Neural crest cell (in vitro differentiated cells): ENCODE measurements at regions not wholly inside any gene's neighbourhood (a gene's known extent, or its start where the extent isn't known, plus 50 kb on each side); places are given as distances from the start of the nearest gene placed in this dataset.

Experiments used
- DNase-seq: peaks from one replicate; pipeline ENCODE4 v3.0.0; 2021; ENCODE audit warnings: low read depth, mixed read lengths, low spot score
- H3K27ac Mint-ChIP-seq: one replicate; pipeline ENCODE4 v1.8.0; 2021; ENCODE audit warnings: mild to moderate bottlenecking, mixed read lengths; ENCODE audit not compliant: unreplicated experiment
- H3K27me3 Mint-ChIP-seq: 2 replicates; pipeline ENCODE4 v1.8.0; 2021; ENCODE audit warnings: low read depth, mild to moderate bottlenecking, mixed read lengths
- H3K36me3 Mint-ChIP-seq: 2 replicates; pipeline ENCODE4 v1.8.0; 2021; ENCODE audit warnings: low read depth, mild to moderate bottlenecking, mixed read lengths
- H3K4me1 Mint-ChIP-seq: 2 replicates; pipeline ENCODE4 v1.8.0; 2021; ENCODE audit warnings: mixed read lengths
- H3K4me3 Mint-ChIP-seq: one replicate; pipeline ENCODE4 v1.8.0; 2021; ENCODE audit warnings: mild to moderate bottlenecking, mixed read lengths
- H3K9me3 Mint-ChIP-seq: 2 replicates; pipeline ENCODE4 v1.8.0; 2021; ENCODE audit warnings: mixed read lengths
- TF ChIP-seq, protein P1 (sequence below): fragments of 200-600 bp; sonication (generic); conservative IDR thresholded peaks from 2 replicates; pipeline ENCODE4 v1.5.0; 2021; ENCODE audit warnings: antibody characterized with exemption, mild to moderate bottlenecking

- no peak overlapping the region for H3K27ac Mint-ChIP-seq
- H3K36me3 Mint-ChIP-seq: no peaks in the 10 kb centered on the region
Observed at GRCh38 chr12:75964150-75964549, 67.4 kb downstream of the PHLDA1 start.

GRCh38 chr12:75961878-75962277, 69.7 kb downstream of the PHLDA1 start:
- no peak overlapping the region for H3K27ac Mint-ChIP-seq
- peaks cover 14% of the 10 kb centered on the region for H3K4me1 Mint-ChIP-seq
- H3K4me3 Mint-ChIP-seq: no peak overlapping the region
- H3K36me3 Mint-ChIP-seq: no peaks in the 10 kb centered on the region
- TF ChIP-seq, protein P1, sequence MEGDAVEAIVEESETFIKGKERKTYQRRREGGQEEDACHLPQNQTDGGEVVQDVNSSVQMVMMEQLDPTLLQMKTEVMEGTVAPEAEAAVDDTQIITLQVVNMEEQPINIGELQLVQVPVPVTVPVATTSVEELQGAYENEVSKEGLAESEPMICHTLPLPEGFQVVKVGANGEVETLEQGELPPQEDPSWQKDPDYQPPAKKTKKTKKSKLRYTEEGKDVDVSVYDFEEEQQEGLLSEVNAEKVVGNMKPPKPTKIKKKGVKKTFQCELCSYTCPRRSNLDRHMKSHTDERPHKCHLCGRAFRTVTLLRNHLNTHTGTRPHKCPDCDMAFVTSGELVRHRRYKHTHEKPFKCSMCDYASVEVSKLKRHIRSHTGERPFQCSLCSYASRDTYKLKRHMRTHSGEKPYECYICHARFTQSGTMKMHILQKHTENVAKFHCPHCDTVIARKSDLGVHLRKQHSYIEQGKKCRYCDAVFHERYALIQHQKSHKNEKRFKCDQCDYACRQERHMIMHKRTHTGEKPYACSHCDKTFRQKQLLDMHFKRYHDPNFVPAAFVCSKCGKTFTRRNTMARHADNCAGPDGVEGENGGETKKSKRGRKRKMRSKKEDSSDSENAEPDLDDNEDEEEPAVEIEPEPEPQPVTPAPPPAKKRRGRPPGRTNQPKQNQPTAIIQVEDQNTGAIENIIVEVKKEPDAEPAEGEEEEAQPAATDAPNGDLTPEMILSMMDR: no peak
- no peak for DNase-seq
- no peaks in the 10 kb centered on the region for H3K27me3 Mint-ChIP-seq
- H3K9me3 Mint-ChIP-seq: no peaks in the 10 kb centered on the region

More at GRCh38 chr12:75964150-75964549, 67.4 kb downstream of the PHLDA1 start:
- TF ChIP-seq, protein P1: no peak
- DNase-seq: no peak
- peaks cover 7% of the 10 kb centered on the region for H3K4me1 Mint-ChIP-seq
- H3K4me3 Mint-ChIP-seq: no peak overlapping the region
- no peaks in the 10 kb centered on the region for H3K9me3 Mint-ChIP-seq
- no peaks in the 10 kb centered on the region for H3K27me3 Mint-ChIP-seq

DNA sequence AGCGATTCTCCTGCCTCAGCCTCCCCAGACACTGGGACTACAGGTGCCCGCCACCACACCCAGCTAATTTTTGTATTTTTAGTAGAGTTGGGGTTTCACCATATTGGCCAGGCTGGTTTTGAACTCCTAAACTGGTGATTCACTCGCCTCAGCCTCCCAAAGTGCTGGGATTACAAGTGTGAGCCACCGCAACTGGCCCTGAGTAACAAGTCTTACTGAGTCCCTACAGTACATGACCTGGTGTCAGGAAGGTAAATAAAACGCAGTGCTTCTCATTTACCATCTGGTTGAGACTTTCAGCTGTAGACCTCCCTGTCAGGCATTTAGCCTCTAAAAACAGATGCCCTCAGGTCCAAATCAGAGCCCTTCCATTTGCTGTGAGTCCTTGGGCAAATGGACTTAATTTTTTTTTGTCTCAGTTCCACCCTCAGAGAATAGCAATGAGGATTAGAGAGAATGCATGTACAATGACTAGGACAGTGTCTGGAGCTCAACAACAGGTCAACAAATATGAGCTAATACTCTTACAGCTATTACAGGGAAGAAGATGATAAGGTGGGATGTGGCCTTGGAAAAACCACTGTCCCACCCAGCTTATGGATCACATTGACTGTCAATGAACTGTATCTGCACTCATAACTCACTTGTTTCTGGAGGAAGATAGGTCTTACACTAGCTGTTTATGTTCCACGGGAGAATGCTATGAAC, 70.5 kb downstream of the PHLDA1 start:
- H3K27ac Mint-ChIP-seq: no peak overlapping the region
- no peaks in the 10 kb centered on the region for H3K27me3 Mint-ChIP-seq
- peaks cover 14% of the 10 kb centered on the region for H3K4me1 Mint-ChIP-seq
- no peaks in the 10 kb centered on the region for H3K9me3 Mint-ChIP-seq
- TF ChIP-seq, protein P1: no peak
- DNase-seq: no peak
- H3K4me3 Mint-ChIP-seq: no peak overlapping the region
- no peaks in the 10 kb centered on the region for H3K36me3 Mint-ChIP-seq

DNA sequence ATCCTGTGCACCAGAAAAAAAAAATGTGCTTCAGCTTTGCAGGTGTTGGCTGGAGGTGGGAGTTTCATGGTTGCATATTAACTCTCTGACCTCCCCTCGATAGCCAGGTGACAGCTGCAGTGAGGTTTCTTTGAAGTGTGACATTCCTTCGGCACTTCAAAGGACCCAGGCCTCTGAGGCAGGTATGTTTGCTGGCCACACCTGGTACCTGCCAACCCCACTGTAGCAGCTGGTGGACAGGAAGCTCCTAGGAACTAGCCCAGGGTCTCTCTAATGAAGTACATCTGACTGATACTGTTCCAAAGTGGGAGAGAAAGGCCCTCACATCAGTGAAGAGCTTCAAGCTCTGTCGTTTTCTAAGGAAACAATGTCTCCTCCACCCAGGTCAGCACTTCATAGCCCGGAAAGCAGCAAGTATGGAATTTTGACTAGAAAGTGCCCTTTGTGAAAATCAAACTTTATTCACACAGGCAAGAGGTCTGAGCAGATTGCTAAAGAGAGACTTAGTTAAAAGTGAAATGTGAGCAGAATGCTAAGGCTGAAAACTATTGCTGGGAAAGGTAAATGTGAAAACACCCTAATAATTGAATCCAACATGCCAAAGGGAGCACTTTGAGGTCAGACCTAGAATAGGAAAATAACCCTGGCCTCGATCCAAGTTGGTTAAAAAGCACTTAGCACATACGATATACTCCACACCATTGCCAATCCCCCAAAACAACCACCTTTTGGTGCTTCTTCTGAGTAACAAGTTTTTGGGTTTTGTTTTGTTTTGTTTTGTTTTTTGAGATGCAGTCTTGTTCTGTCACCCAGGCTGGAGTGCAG, 71.3 kb downstream of the PHLDA1 start:
- no peak for DNase-seq
- no peaks in the 10 kb centered on the region for H3K27me3 Mint-ChIP-seq
- H3K36me3 Mint-ChIP-seq: no peaks in the 10 kb centered on the region
- TF ChIP-seq, protein P1: no peak
- peaks cover 14% of the 10 kb centered on the region for H3K4me1 Mint-ChIP-seq
- no peaks in the 10 kb centered on the region for H3K9me3 Mint-ChIP-seq
- H3K27ac Mint-ChIP-seq: no peak overlapping the region
- H3K4me3 Mint-ChIP-seq: no peak overlapping the region

GRCh38 chr12:75959506-75959905, 72.1 kb downstream of the PHLDA1 start:
- H3K27me3 Mint-ChIP-seq: no peaks in the 10 kb centered on the region
- TF ChIP-seq, protein P1: no peak
- H3K9me3 Mint-ChIP-seq: no peaks in the 10 kb centered on the region
- no peaks in the 10 kb centered on the region for H3K36me3 Mint-ChIP-seq
- H3K27ac Mint-ChIP-seq: no peak overlapping the region
- H3K4me1 Mint-ChIP-seq: peaks cover 14% of the 10 kb centered on the region
- DNase-seq: no peak
- no peak overlapping the region for H3K4me3 Mint-ChIP-seq
